Activated T-cell treated with anti-CD3 and anti-CD28 coated beads for 24 hours (primary cell): ENCODE measurements at regions not wholly inside any gene's neighbourhood (a gene's known extent, or its start where the extent isn't known, plus 50 kb on each side); places are given as distances from the start of the nearest gene placed in this dataset.

Experiments used
- DNase-seq: peaks from one replicate; pipeline ENCODE4 v3.0.0-alpha.2; 2020; ENCODE audit warnings: low read depth

- no peak for DNase-seq
Observed at GRCh38 chr5:133736512-133736911, 124.2 kb upstream of the FSTL4 start.

DNA sequence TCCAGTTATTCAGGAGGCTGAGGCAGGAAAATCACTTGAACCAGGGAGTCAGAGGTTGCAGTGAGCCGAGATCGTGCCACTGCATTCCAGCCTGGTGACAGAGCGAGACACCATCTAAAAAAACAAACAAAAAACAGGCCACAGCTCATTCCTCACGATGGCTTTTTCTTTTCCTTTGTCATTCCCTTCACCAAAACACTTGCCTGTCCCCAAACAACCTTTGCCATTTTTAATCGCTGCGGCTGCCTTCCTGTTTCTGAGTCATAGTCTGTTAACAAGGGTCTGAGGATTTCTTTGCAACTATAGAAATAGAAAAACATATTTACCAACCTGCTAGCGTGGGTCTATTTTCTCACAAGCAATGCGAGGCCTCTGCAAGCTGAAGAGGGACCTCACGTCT is 123.0 kb upstream of the FSTL4 start:
- no peak for DNase-seq

DNA sequence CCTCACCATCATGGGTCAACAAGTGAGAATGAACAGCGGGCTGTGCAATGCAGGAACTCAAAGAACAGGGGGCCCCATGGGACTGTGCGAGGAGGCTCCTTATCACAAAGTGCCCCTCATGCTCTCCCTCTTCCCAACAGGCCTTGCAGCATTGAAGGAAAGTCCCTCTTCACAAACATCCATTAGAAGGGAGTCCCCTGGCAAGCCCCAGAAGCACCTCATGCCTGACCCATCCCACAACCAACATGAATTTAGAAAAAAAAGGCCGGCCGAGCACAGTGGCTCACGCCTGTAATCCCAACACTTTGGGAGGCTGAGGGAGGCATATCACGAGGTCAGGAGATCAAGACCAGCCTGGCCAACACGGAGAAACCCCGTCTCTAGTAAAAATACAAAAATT is 122.6 kb upstream of the FSTL4 start:
- DNase-seq, result no peak

DNA sequence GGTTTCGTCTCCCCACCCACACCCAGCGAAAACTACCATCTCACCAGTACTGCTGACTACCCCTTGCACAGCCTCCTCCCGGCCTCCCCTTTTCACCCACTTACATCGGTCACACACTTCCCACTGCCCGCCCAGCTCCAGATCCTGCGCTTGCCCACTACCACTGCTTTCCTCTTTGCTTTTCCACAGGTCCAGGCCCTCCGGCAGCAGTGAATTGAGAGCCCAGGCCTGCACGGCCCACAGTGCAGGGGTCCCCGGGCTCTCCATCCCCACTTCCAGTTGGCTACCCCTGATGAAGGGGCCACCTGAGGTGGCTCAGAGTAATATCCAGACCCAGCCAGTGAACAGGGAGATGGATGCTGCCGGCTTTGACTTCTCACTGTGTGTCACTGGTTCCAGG is 120.2 kb upstream of the FSTL4 start:
- DNase-seq, result no peak

DNA sequence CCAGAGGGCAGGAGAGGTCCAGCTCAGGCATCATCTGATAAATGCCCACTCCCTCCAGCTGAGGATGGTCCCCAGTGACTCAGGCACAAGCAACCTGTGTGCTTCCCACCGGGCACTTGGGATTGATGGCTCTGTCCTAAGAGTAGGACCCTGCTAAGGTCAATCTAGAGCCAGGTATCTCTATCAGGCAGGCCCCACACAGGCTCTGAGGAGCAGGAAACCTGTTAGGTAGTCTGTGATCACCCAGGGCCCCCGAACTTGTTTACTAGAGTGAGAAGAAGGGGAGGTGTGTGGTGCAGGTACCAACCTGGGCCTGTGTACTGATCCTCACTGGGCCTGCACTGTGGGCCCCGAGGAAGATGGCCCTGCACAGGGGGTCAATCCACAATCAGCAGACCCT is 119.6 kb upstream of the FSTL4 start:
- no peak for DNase-seq

DNA sequence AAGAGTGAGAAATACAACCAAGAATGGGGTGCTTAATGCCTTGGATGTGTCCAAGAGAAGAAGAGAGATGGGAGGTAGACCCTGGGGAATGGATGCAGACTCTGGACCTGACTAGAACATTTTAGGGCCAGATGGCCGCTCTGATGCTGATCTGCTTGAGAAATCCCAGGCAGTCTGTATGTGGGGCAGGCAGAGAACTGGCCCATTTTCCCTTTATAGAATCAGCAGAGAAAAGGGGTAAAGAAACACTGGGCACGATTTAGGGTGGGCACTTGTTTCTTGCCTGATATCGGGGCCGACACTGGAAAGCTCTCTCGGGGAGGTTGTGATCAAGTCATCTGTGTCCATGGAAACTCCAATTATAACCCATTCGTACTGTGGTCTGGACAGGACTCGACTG is 118.5 kb upstream of the FSTL4 start:
- no peak for DNase-seq

- no peak for DNase-seq
Observed at GRCh38 chr5:133730346-133730745, 118.0 kb upstream of the FSTL4 start.

DNA sequence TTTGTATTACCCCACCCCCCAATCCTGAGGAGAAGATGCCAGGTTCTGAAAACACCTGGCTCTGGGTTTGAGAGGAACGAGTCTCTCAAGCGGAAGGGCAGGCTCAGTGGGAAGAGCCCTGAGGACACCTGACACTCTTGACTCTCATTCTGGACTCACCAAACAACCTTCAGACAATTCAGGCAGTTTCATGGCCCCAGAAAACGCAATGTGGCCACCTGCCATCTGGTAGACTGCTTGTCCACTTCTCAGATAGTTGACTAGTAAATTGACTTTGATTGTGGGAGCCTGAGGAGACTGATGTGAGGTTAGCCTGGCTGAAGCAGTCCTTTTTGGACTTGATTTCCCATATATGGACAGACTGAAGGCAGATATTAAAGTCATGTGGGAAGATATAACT is 117.5 kb upstream of the FSTL4 start:
- DNase-seq, result no peak

DNA sequence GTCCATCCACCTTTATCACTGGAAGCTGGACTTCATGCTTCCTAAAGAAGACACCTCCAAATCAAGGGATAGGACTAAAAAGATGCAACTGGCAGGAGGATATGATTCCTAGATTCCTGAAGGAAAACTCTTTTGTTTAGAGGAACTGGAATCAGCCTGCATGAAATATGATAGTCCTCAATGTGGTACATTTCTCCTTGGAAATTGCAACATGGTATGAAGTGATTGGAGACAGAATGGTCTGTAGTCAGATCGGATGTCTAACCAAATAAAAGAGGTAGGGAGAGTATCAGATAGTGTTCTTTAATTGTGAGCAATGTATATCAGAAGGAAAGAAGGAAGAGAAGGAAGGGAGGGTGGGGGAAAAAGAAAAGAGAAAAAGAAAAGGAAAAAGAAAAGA is 116.1 kb upstream of the FSTL4 start:
- no peak for DNase-seq

GRCh38 chr5:133727636-133728035 is 115.3 kb upstream of the FSTL4 start:
- no peak for DNase-seq

DNA sequence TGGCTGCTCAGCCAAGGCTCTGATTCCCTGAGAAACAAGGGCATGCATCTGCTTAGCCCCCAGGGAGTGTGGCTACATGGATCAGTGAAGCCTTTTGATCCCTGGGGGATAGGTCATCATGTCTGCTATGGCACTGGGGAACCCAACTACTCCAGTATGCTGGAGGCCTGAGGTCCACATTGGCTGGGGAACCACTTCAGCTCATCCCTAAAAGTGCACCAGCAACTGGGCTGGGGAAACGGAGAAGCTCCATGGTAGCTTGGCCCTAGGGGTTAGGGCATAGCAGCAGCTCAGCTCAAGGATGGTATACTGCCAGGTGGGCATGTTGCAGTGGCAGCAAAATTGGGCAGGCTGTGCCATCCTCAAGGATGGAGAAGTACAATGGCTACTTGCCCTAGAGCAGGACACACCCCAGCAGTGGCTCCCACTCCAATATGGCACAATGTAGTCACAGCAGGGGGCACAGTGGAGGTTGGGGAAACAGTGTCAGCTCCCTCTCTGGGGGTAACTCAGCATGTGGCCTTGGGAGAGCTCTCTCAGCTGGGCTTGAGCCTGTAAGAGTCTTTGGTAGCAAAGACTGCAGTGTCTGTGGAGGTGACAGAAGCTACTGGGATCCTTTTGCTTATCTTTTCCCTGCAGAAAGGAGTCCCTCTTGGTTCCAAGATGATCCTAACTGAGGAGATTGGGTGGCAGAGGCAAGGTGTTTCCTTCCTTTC is 111.5 kb upstream of the FSTL4 start:
- DNase-seq, result no peak

DNA sequence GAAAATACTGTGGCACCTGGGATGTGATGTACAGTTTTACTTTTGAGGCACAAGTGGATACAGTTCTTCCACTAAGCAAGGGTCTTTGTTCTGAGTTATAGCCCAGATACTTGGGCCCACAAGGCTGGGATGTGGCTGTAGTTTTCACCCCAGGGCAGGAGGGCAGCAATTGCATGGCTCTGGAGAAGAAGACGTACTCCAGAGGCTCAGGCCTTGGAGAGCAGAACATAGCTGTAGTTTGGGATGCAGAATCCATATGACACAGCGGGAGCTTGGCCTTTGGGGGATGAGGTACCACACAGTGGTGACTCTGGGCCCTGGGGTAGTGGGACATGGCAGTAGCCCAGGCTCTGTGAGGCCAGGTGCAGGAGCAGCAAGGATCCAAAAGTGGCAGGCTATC is 110.8 kb upstream of the FSTL4 start:
- DNase-seq, result no peak

- no peak for DNase-seq
Observed at GRCh38 chr5:133721365-133721764, 109.0 kb upstream of the FSTL4 start.

- DNase-seq, result no peak
Observed at GRCh38 chr5:133718457-133718856, 106.1 kb upstream of the FSTL4 start.

DNA sequence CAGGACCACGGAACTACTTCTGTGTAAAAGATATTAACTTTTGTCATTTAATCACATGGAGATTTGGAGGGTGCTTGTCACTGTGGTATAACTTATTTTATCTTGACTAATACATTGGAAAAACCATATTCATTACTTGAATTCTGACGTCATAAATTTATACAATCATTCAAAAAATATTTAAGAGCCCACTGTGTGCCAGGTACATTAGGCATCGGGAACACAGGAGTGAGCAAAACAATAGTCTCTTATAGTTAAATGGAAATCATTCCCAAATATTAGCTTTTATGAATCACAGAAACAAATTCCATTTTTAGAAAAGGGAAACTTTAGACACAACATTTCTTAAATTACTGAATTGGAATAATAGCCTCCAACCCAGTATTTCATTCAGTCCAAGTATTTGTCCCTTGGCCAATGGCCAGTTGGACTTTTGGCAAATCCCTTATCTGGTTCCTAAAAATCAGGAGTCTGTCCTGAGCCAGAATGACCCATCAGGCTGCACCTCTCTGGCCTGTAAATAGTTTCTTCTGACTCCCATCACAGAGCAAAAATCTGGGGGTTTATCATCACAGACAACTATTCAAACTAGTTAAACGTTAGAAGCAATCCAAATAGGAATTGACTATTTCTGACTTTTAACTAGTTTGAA is 104.3 kb upstream of the FSTL4 start:
- no peak for DNase-seq

- DNase-seq, result no peak
Observed at GRCh38 chr5:133715616-133716015, 103.3 kb upstream of the FSTL4 start.

- no peak for DNase-seq
Observed at GRCh38 chr5:133715216-133715615, 102.9 kb upstream of the FSTL4 start.

DNA sequence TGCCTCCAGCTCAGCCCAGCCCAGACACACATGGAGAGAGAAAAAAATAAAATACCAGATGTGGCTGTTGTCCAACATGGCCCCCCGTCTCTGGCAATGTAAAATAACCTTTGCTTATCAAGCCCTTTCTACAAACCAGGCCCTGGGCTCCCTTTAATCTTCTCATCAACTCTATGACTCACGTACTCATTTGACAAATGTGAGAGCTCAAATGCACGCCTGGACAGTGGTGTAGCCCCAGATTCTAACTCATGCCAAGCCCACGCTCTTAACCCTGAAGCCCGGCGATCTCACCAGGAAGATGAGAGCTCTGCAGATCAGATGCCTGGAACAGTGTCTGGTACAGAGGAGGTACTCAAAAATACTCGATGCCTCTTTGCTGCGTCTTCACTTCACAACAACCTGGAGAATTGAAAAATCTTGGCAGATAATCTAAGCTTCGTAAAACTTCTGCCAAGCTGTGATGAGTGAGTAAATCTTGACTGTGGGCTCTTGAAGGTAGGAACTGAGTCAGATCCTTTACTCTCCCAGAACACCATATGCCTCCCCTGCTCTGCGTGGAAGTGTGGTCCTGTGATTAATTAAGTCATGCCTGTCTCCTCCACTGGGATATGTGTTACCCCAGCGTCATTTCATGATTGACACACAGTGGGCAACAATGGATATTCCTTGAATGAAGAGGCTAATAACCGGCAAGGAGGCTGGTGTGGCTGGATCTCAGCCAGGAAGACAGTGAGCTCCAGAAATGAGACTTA is 102.0 kb upstream of the FSTL4 start:
- DNase-seq, result no peak

DNA sequence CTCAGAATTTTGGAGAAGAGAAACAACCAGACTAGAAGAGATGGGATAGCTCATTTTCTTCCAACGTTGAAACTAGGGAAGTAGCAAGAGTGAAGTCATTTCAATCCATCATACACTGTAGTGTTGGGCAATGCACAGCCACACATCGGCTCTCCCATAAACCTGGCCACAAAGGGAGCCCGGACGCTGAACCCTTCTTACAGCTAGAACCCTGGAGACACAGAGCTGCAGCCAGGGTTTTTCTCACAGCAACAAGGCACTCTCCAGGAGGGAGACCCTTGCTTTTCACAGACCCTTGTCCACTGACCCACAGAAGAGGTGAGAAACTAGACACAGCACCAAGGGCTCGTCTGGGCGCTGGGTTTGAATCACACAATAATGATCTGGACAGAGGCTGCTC is 101.4 kb upstream of the FSTL4 start:
- DNase-seq, result no peak

GRCh38 chr5:133713209-133713608 is 100.9 kb upstream of the FSTL4 start:
- no peak for DNase-seq

- no peak for DNase-seq
Observed at GRCh38 chr5:133712562-133712961, 100.2 kb upstream of the FSTL4 start.

DNA sequence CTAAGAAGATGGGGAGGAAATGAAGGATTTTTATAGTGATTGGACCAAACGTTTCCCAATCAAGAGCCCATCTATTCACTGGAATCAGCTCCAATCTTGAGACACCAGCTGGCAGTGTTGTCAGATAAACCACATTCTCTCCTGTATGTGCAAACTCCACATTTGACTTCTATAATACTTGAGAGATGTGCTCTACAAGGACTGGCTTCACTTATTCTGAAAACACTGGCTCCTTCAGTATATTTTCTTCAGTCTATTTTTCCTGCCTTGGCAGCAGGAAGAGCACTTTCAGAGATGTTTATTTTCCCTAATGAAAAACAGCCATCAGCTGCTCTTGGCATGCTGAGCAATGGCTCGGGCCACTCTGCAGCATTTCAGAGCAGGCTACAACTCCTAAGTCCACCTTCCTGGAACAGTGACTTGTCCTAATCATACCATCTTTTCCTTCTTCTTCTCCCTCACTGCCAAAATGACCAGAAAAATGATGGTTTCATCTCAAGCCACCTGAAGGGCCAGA is 96.9 kb upstream of the FSTL4 start:
- no peak for DNase-seq

DNA sequence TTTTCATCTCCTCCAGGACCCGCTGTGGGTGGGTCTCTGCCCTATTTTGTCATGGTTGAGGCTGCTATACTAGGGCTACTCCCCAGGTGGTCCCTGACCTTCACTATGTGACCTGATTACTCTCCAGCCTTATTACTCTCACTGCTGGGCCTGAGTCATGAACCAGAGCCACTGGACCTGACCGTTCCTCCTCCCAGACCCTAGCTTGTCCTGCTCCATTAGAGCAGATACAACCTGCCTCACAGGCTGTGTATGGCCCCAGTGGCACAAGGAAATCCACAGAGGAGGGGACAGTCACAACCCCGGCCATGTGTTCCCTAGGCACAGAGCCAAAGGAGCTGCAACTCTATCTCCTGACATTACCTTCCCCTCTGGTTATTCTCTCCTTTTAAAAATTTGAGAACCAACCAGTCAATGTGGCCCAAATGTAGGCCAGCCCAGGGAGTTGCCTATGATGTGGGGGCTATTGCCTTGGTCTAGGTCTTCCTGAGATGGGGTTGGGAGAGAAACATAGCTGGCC is 96.0 kb upstream of the FSTL4 start:
- no peak for DNase-seq
